H1 (cell line): ENCODE measurements at regions not wholly inside any gene's neighbourhood (a gene's known extent, or its start where the extent isn't known, plus 50 kb on each side); places are given as distances from the start of the nearest gene placed in this dataset.

ENCODE experiments used
- TEAD4 ChIP-seq: IDR thresholded peaks from 2 replicates; pipeline ENCODE4 v1.6.1; 2012; ENCODE audit warnings: low read depth, low read length, inconsistent platforms, mixed read lengths
- TF ChIP-seq, protein P1 (sequence below): IDR thresholded peaks from 2 replicates; pipeline ENCODE4 v1.6.1; 2012; ENCODE audit warnings: low read length, inconsistent platforms

DNA sequence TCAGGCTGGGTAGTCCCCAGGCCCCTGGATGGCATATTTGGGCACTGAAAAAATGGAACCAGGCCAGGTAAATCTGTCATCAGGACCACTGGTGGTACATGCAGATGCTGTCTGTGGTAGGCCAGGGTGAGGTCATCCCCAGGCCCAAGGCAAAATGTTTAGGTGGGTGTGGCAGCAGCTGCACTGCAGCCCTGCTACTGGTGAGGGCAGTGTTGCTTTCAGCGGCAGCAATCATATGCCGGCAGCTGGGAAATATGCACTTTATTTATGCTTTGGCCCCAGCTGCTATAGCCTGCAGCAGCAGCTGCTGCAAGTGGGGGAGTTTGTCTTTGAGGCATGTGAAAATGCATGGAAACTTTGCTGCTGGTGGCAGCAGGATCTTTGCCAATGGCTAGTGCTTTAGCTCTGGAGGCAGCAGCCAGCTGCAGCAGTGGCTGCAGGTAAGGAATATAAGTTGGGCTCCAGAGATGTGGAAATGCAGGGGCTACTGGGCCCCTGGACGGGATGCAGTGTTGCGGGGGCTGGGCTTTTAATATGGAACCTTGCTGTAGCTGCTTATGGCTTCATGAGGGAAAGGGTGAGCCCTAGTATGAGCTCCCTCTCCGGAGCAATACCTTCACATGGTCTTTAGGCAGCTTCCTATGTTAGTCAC lies 365.7 kb upstream of the CADM1 start (continued):
- TF ChIP-seq, protein P1, sequence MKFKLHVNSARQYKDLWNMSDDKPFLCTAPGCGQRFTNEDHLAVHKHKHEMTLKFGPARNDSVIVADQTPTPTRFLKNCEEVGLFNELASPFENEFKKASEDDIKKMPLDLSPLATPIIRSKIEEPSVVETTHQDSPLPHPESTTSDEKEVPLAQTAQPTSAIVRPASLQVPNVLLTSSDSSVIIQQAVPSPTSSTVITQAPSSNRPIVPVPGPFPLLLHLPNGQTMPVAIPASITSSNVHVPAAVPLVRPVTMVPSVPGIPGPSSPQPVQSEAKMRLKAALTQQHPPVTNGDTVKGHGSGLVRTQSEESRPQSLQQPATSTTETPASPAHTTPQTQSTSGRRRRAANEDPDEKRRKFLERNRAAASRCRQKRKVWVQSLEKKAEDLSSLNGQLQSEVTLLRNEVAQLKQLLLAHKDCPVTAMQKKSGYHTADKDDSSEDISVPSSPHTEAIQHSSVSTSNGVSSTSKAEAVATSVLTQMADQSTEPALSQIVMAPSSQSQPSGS, result 0 out of 2 replicates have a peak, but pooled peaks have one; percentile 55
- TF ChIP-seq TEAD4, result no peak
